K562 (cell line): ENCODE measurements at regions not wholly inside any gene's neighbourhood (a gene's known extent, or its start where the extent isn't known, plus 50 kb on each side); places are given as distances from the start of the nearest gene placed in this dataset.
A peak's percentile ranks its signal among the peaks of the same experiment; 100 is the strongest.

ENCODE experiments used
- ATAC-seq: fragments of 200-7000 bp; cut with Tn5 transposase; 3 replicates; pipeline ENCODE4 v1.9.1; 2020; ENCODE audit warnings: moderate library complexity
- BruUV-seq: library from RNA; stranded (reverse); fragments of 400-500 nt; replicated peaks from 2 replicates; lab custom pipeline; 2021; lab: Mats Ljungman, UMichigan
- CTCF ChIA-PET: fragments of 300-600 bp; formaldehyde crosslinking; extraction: SDS; loops from one replicate; lab custom pipeline; 2021; ENCODE audit warnings: low intra/inter-chr PET ratio; lab: Yijun Ruan, JAX
- POLR2A ChIA-PET: fragments of 300-600, 350-650 bp; sonication (Branson Sonifier 250); formaldehyde crosslinking; extraction: SDS; loops from one replicate; lab custom pipeline; 2021; ENCODE audit warnings: antibody characterized with exemption, inconsistent platforms; lab: Yijun Ruan, JAX
- DNase-seq, 4 experiments: peaks; one replicate each; pipeline versions ENCODE4 v3.0.0 to v3.0.0-alpha.2; 2011 to 2018; ENCODE audit warnings: low spot score in 3 of 4, mixed read lengths in 3 of 4; ENCODE audit errors: extremely low read depth in 1 of 4
- FAIRE-seq: peaks from 2 replicates; lab custom pipeline; 2011; peaks lifted over from hg19 to GRCh38; lab: Jason Lieb, UNC
- H2AFZ ChIP-seq: 2 replicates; pipeline ENCODE4 v1.6.0; 2011; ENCODE audit warnings: low read depth, low read length, control low read depth, inconsistent platforms
- H3K27ac ChIP-seq: fragments of 200-600 bp; 3 replicates; pipeline ENCODE4 v1.8.0; 2011; ENCODE audit warnings: low read depth, mild to moderate bottlenecking, control low read depth, inconsistent platforms, low read length, moderate library complexity, mixed read lengths; ENCODE audit errors: extremely low read depth
- H3K27me3 ChIP-seq, 2 experiments: fragments of 300-600 bp in 1 of 2; 2 replicates in 1 of 2; 3 replicates in 1 of 2; pipeline versions ENCODE4 v1.6.0 to v1.8.0; 2011; ENCODE audit warnings: inconsistent platforms in 2 of 2, low read length in 2 of 2, mild to moderate bottlenecking in 1 of 2, mixed read lengths in 1 of 2, moderate library complexity in 1 of 2; ENCODE audit not compliant: control insufficient read depth in 2 of 2, insufficient read depth in 2 of 2
- H3K36me3 ChIP-seq: fragments of 300-600 bp; 3 replicates; pipeline ENCODE4 v1.8.0; 2011; ENCODE audit warnings: mild to moderate bottlenecking, low read length, inconsistent platforms; ENCODE audit not compliant: control insufficient read depth, insufficient read depth
- H3K4me1 ChIP-seq, 2 experiments: fragments of 200-600 bp in 1 of 2; replicated peaks in 1 of 2; 2 replicates in 1 of 2; 3 replicates in 1 of 2; pipeline versions ENCODE4 v1.5.1 to v1.8.0; 2011; ENCODE audit warnings: inconsistent platforms in 2 of 2, low read length in 2 of 2, mild to moderate bottlenecking in 1 of 2, mixed read lengths in 1 of 2, moderate library complexity in 1 of 2; ENCODE audit not compliant: control insufficient read depth in 2 of 2, insufficient read depth in 2 of 2
- H3K4me2 ChIP-seq: 2 replicates; pipeline ENCODE4 v1.6.1; 2011; ENCODE audit warnings: low read length, control low read depth, inconsistent platforms, mixed read lengths; ENCODE audit not compliant: insufficient read depth
- H3K4me3 ChIP-seq: fragments of 200-600 bp; sonication (generic), shearing (Covaris generic); 2 replicates; pipeline ENCODE4 v1.5.1; 2016; ENCODE audit warnings: control low read depth, inconsistent platforms
- H3K79me2 ChIP-seq: fragments of 200-600 bp; 3 replicates; pipeline ENCODE4 v1.8.0; 2011; ENCODE audit warnings: low read length, inconsistent platforms; ENCODE audit not compliant: control insufficient read depth, insufficient read depth
- H3K9ac ChIP-seq, 2 experiments: 2 replicates each; pipeline versions ENCODE4 v1.6.0 to v1.6.1; 2011; ENCODE audit warnings: low read depth in 2 of 2, low read length in 2 of 2, control low read depth in 1 of 2, inconsistent platforms in 1 of 2, mild to moderate bottlenecking in 1 of 2, mixed read lengths in 1 of 2; ENCODE audit not compliant: insufficient read depth in 1 of 2
- H3K9me1 ChIP-seq: one replicate; pipeline ENCODE4 v1.6.0; 2011; ENCODE audit warnings: inconsistent platforms, mild to moderate bottlenecking, low read length, moderate library complexity; ENCODE audit not compliant: control insufficient read depth, insufficient read depth
- H3K9me3 ChIP-seq: replicated peaks from 2 replicates; pipeline ENCODE4 v1.5.1; 2011; ENCODE audit warnings: low read depth, low read length, inconsistent platforms; ENCODE audit not compliant: control insufficient read depth, insufficient read depth
- H4K20me1 ChIP-seq: replicated peaks from 2 replicates; pipeline ENCODE4 v1.6.1; 2011; ENCODE audit warnings: low read length, inconsistent platforms, mixed read lengths; ENCODE audit not compliant: control insufficient read depth, insufficient read depth
- CBX3 ChIP-seq, 2 experiments: IDR thresholded peaks; 1 replicate in 1 of 2; 2 replicates in 1 of 2; pipeline ENCODE4 v1.6.1; 2012; ENCODE audit warnings: inconsistent platforms in 2 of 2, low read length in 2 of 2, borderline replicate concordance in 1 of 2, control low read depth in 1 of 2
- KLF13 ChIP-seq: fragments of 450-650 bp; IDR thresholded peaks from 2 replicates; pipeline ENCODE4 v1.6.1; 2016; ENCODE audit warnings: missing genetic modification characterization, low read depth, mild to moderate bottlenecking, missing compliant biosample characterization, moderate library complexity, borderline replicate concordance
- NBN ChIP-seq: fragments of 450-650 bp; IDR thresholded peaks from 2 replicates; pipeline ENCODE4 v1.6.1; 2016; ENCODE audit warnings: low read depth, mild to moderate bottlenecking
- PHTF2 ChIP-seq: fragments of 250-450 bp; sonication (Bioruptor Pico); IDR thresholded peaks from 2 replicates; pipeline ENCODE4 v1.5.0; 2021; ENCODE audit warnings: mild to moderate bottlenecking
- TSHZ1 ChIP-seq: fragments of 250-450 bp; sonication (Bioruptor Pico); IDR thresholded peaks from 2 replicates; pipeline ENCODE4 v1.4.0; 2020; ENCODE audit warnings: mild to moderate bottlenecking, moderate library complexity
- ZNF408 ChIP-seq: fragments of 250-450 bp; sonication (Bioruptor Pico); IDR thresholded peaks from 2 replicates; pipeline ENCODE4 v1.4.0; 2020; ENCODE audit warnings: low read depth, mild to moderate bottlenecking, moderate library complexity
- ZNF592 ChIP-seq: fragments of 450-650 bp; IDR thresholded peaks from 2 replicates; pipeline ENCODE4 v1.6.1; 2017; ENCODE audit warnings: antibody characterized with exemption, mild to moderate bottlenecking
- WGBS: fragments of 100-300 bp; shearing (Covaris generic); methylation state at CpG from one replicate; pipeline ENCODE4 v1.1.6; 2016; ENCODE audit warnings: low coverage, mixed read lengths; ENCODE audit not compliant: insufficient coverage; ENCODE audit errors: missing lambda C conversion rate; 5-methylcytosine and 5-hydroxymethylcytosine counted together
- in situ Hi-C: fragments of 300-500 bp; cut with MboI; formaldehyde crosslinking; loops from 4 replicates; pipeline ENCODE4 v1.15.0; 2018; ENCODE audit warnings: inconsistent platforms, mixed read lengths
- intact Hi-C: fragments of 100-400 bp; cut with micrococcal nuclease; formaldehyde crosslinking; loops from 2 replicates; pipeline ENCODE4 v1.14.2; 2022
- TF ChIP-seq, protein P1 (sequence below), 3 experiments: fragments of 200-800 bp in 1 of 3; fragments of 250-450 bp in 1 of 3; fragments of 450-650 bp in 1 of 3; sonication (Bioruptor Pico) in 1 of 3; sonication (Bioruptor generic) in 1 of 3; formaldehyde crosslinking in 1 of 3; IDR thresholded peaks; 2 replicates each; pipeline versions ENCODE4 v1.6.1 to v1.8.0; 2016 to 2022; ENCODE audit warnings: mild to moderate bottlenecking in 2 of 3, missing genetic modification characterization in 2 of 3, missing compliant biosample characterization in 1 of 3, moderate library complexity in 1 of 3
- TF ChIP-seq, protein P2 (sequence below): fragments of 450-650 bp; IDR thresholded peaks from 2 replicates; pipeline ENCODE4 v1.6.1; 2017; ENCODE audit warnings: mild to moderate bottlenecking, moderate library complexity

DNA sequence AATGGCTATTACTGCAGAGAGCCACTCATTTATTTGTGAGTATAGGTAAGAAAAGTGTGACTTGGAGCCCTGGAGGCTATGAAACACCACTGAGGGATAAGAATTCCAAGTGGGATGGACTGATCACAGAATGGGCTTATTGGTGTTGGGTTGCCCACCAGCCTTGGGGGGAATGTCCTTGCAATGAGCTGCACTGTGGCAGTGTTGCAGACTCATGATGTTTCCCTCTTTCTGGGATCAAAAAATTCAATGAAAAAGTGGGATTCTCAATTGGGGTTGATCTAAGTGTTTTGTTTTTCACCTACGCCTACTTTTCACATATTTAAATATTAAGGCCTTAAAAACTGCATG lies 1024.5 kb upstream of the PCDH10 start:
- Histone ChIP-seq H3K4me2 (0 out of 2 replicates have a peak overlapping the region, but pooled peaks have one; percentile 24), H3K27ac (no peak overlapping the region), H3K9me3 (no peaks in the 10 kb centered on the region), H3K9me1 (no peaks in the 10 kb centered on the region), H3K9ac (no peak overlapping the region), H3K36me3 (no peaks in the 10 kb centered on the region), H3K4me1 (no peaks in the 10 kb centered on the region), H3K79me2 (no peaks in the 10 kb centered on the region), H3K4me3 (no peak overlapping the region), H4K20me1 (no peaks in the 10 kb centered on the region), H3K27me3 (no peaks in the 10 kb centered on the region), H2AFZ (peak overlapping the region; percentile 86; the same call in 1 of the 2 replicates)
- WGBS, result 0% methylated on average over 1 of the region's 1 CpG
- POLR2A ChIA-PET, result interaction anchor here (0.6 to 0.7 kb wide), 2 partner anchors 45 to 920 kb away, joined by 3 to 4 read pairs; no protein-coding TSS in a partner anchor
- no TSS peak for BruUV-seq
- CTCF ChIA-PET, result no interaction called here
- in situ Hi-C loops, result no loop called here
- DNase-seq (no peak), FAIRE-seq (no peak), ATAC-seq (no peak)
- intact Hi-C loops, result no loop called here
- no peak for TF ChIP-seq CBX3 (IDR thresholded peaks at IDR 0.05; ENCODE audit: borderline replicate concordance in 1 of 2, low read length in 2 of 2)
- no peak for TF ChIP-seq NBN
- no peak for TF ChIP-seq ZNF408 (CRISPR knock-in tag)
- no peak for TF ChIP-seq TSHZ1
- TF ChIP-seq, protein P1, sequence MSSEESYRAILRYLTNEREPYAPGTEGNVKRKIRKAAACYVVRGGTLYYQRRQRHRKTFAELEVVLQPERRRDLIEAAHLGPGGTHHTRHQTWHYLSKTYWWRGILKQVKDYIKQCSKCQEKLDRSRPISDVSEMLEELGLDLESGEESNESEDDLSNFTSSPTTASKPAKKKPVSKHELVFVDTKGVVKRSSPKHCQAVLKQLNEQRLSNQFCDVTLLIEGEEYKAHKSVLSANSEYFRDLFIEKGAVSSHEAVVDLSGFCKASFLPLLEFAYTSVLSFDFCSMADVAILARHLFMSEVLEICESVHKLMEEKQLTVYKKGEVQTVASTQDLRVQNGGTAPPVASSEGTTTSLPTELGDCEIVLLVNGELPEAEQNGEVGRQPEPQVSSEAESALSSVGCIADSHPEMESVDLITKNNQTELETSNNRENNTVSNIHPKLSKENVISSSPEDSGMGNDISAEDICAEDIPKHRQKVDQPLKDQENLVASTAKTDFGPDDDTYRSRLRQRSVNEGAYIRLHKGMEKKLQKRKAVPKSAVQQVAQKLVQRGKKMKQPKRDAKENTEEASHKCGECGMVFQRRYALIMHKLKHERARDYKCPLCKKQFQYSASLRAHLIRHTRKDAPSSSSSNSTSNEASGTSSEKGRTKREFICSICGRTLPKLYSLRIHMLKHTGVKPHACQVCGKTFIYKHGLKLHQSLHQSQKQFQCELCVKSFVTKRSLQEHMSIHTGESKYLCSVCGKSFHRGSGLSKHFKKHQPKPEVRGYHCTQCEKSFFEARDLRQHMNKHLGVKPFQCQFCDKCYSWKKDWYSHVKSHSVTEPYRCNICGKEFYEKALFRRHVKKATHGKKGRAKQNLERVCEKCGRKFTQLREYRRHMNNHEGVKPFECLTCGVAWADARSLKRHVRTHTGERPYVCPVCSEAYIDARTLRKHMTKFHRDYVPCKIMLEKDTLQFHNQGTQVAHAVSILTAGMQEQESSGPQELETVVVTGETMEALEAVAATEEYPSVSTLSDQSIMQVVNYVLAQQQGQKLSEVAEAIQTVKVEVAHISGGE (CRISPR knock-in tag; IDR thresholded peaks at IDR 0.05), result no peak
- no peak for TF ChIP-seq ZNF592
- no peak for TF ChIP-seq KLF13 (tag)
- TF ChIP-seq PHTF2 (CRISPR knock-in tag), result no peak
- TF ChIP-seq, protein P2, sequence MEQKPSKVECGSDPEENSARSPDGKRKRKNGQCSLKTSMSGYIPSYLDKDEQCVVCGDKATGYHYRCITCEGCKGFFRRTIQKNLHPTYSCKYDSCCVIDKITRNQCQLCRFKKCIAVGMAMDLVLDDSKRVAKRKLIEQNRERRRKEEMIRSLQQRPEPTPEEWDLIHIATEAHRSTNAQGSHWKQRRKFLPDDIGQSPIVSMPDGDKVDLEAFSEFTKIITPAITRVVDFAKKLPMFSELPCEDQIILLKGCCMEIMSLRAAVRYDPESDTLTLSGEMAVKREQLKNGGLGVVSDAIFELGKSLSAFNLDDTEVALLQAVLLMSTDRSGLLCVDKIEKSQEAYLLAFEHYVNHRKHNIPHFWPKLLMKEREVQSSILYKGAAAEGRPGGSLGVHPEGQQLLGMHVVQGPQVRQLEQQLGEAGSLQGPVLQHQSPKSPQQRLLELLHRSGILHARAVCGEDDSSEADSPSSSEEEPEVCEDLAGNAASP, result no peak
